CD4-positive, alpha-beta T cell (primary cell): ENCODE measurements at regions not wholly inside any gene's neighbourhood (a gene's known extent, or its start where the extent isn't known, plus 50 kb on each side); places are given as distances from the start of the nearest gene placed in this dataset.

Experiments used
- ATAC-seq: fragments of 200-7000 bp; cut with Tn5 transposase; one replicate; pipeline ENCODE4 v1.10.0; 2022; ENCODE audit warnings: mild to moderate bottlenecking; ENCODE audit not compliant: poor library complexity
- CTCF ChIA-PET: fragments of 350-600 bp; sonication (Branson Sonifier 250); formaldehyde crosslinking; loops from one replicate; lab custom pipeline; 2021; ENCODE audit warnings: antibody characterized with exemption, inconsistent platforms; lab: Charles Lee
- POLR2A ChIA-PET: fragments of 350-600 bp; sonication (Branson Sonifier 250); formaldehyde crosslinking; loops from one replicate; lab custom pipeline; 2021; ENCODE audit warnings: antibody characterized with exemption, inconsistent platforms; lab: Charles Lee
- DNase-seq, 14 experiments: peaks; one replicate each; pipeline ENCODE4 v3.0.0-alpha.2; 2013 to 2020; ENCODE audit warnings: mixed read lengths in 2 of 14
- H3K27ac ChIP-seq, 2 donors: one replicate each; pipeline versions ENCODE4 v1.5.1 to v1.7.0; 2013; ENCODE audit warnings: low read length in 2 of 2, low read depth in 1 of 2, mild to moderate bottlenecking in 1 of 2
- H3K27me3 ChIP-seq, 2 experiments: 1 replicate in 1 of 2; 2 replicates in 1 of 2; pipeline versions ENCODE4 v1.6.1 to v1.7.0; 2013; ENCODE audit warnings: low read length in 2 of 2, control low read depth in 1 of 2, mild to moderate bottlenecking in 1 of 2, moderate library complexity in 1 of 2; ENCODE audit not compliant: insufficient read depth in 2 of 2, control insufficient read depth in 1 of 2
- H3K36me3 ChIP-seq: one replicate; pipeline ENCODE4 v1.6.1; 2013; ENCODE audit warnings: low read length, control low read depth; ENCODE audit not compliant: insufficient read depth
- H3K4me1 ChIP-seq: one replicate; pipeline ENCODE4 v1.6.1; 2013; ENCODE audit warnings: low read length, control low read depth; ENCODE audit not compliant: insufficient read depth
- H3K4me3 ChIP-seq: one replicate; pipeline ENCODE4 v1.5.1; 2013; ENCODE audit warnings: mild to moderate bottlenecking, low read length, moderate library complexity
- H3K9me3 ChIP-seq, 2 experiments: 1 replicate in 1 of 2; 2 replicates in 1 of 2; pipeline versions ENCODE4 v1.6.1 to v1.7.0; 2013; ENCODE audit warnings: low read length in 2 of 2, mild to moderate bottlenecking in 2 of 2, control low read depth in 1 of 2, moderate library complexity in 1 of 2; ENCODE audit not compliant: control insufficient read depth in 1 of 2, insufficient read depth in 1 of 2
- H3K27ac Mint-ChIP-seq: one replicate; pipeline ENCODE4 v1.8.0; 2020; ENCODE audit warnings: mixed read lengths
- H3K27me3 Mint-ChIP-seq: one replicate; pipeline ENCODE4 v1.8.0; 2021; ENCODE audit warnings: mixed read lengths
- H3K36me3 Mint-ChIP-seq: one replicate; pipeline ENCODE4 v1.8.0; 2021; ENCODE audit warnings: low read depth, mixed read lengths
- H3K4me1 Mint-ChIP-seq: one replicate; pipeline ENCODE4 v1.8.0; 2021; ENCODE audit warnings: low read depth, mixed read lengths
- H3K4me3 Mint-ChIP-seq: one replicate; pipeline ENCODE4 v1.8.0; 2020; ENCODE audit warnings: mild to moderate bottlenecking, mixed read lengths
- H3K9me3 Mint-ChIP-seq: one replicate; pipeline ENCODE4 v1.8.0; 2020; ENCODE audit warnings: mixed read lengths
- intact Hi-C, 2 experiments: fragments of 100-400 bp; cut with DNase I in 1 of 2; cut with micrococcal nuclease in 1 of 2; formaldehyde crosslinking; loops; one replicate each; pipeline versions ENCODE4 v1.15.1 to v1.9.0; 2023 to 2025; cut with DNase I, micrococcal nuclease
- TF ChIP-seq, protein P1 (sequence below): fragments of 200-600 bp; IDR thresholded peaks from one replicate; pipeline ENCODE4 v1.8.0; 2022; ENCODE audit warnings: antibody characterized with exemption, mild to moderate bottlenecking

DNA sequence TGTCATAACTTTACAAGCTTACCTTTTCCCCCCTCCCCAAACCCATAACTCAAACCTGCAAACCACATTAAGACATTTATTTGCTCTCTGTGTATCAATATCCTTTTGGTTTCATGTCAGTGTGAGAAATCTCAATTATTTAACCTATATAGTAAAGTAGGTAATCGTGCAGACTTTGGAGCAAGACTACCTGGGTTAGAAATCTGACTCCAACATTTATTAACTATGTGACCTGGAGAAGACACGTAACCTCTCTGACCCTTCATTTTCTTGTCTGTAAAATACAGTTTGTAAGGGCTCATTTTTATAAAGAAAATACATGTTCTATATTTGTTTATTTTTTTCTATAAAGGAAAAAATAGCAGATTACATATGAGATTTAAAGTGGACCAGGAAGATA is 448.9 kb upstream of the MANEA start:
- Mint-ChIP-seq H3K4me1 (no peaks in the 10 kb centered on the region), H3K27me3 (no peaks in the 10 kb centered on the region), H3K36me3 (no peaks in the 10 kb centered on the region), H3K9me3 (no peaks in the 10 kb centered on the region), H3K4me3 (no peak overlapping the region), H3K27ac (no peak overlapping the region)
- no peaks in the 10 kb centered on the region for H3K27me3 ChIP-seq
- H3K27ac ChIP-seq = no peak overlapping the region
- H3K4me3 ChIP-seq = no peak overlapping the region
- no peaks in the 10 kb centered on the region for H3K36me3 ChIP-seq
- no peaks in the 10 kb centered on the region for H3K4me1 ChIP-seq
- CTCF ChIA-PET = no interaction called here
- DNase-seq (no peak), ATAC-seq (no peak)
- H3K9me3 ChIP-seq = no peaks in the 10 kb centered on the region
- POLR2A ChIA-PET = no interaction called here
- intact Hi-C loops = no loop called here
- TF ChIP-seq, protein P1, sequence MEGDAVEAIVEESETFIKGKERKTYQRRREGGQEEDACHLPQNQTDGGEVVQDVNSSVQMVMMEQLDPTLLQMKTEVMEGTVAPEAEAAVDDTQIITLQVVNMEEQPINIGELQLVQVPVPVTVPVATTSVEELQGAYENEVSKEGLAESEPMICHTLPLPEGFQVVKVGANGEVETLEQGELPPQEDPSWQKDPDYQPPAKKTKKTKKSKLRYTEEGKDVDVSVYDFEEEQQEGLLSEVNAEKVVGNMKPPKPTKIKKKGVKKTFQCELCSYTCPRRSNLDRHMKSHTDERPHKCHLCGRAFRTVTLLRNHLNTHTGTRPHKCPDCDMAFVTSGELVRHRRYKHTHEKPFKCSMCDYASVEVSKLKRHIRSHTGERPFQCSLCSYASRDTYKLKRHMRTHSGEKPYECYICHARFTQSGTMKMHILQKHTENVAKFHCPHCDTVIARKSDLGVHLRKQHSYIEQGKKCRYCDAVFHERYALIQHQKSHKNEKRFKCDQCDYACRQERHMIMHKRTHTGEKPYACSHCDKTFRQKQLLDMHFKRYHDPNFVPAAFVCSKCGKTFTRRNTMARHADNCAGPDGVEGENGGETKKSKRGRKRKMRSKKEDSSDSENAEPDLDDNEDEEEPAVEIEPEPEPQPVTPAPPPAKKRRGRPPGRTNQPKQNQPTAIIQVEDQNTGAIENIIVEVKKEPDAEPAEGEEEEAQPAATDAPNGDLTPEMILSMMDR = no peak

DNA sequence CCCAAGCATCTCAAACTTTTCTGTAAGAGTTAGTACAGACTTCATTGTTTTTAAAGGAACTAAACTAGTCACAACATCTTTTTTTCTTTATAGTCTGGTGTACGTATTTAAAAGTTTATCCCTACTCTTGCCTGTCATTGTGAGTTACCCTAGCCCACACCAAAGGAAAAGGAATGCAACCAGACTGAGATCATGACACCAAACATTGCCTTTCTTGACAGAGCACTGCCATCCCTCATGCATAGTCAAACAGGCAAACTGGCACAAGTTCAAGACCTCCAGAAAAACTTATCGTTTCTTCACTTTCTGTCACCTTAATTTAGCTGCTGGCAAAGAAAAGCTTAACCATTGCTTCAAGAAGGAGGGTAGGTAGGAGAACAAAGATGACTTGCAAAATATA is 448.4 kb upstream of the MANEA start:
- intact Hi-C loops = no loop called here
- Histone ChIP-seq H3K27ac (no peak overlapping the region), H3K4me3 (no peak overlapping the region), H3K27me3 (no peaks in the 10 kb centered on the region), H3K4me1 (no peaks in the 10 kb centered on the region), H3K36me3 (no peaks in the 10 kb centered on the region), H3K9me3 (no peaks in the 10 kb centered on the region)
- H3K4me1 Mint-ChIP-seq = no peaks in the 10 kb centered on the region
- ATAC-seq = no peak
- no peak overlapping the region for H3K27ac Mint-ChIP-seq
- no peaks in the 10 kb centered on the region for H3K27me3 Mint-ChIP-seq
- no peaks in the 10 kb centered on the region for H3K9me3 Mint-ChIP-seq
- POLR2A ChIA-PET = no interaction called here
- TF ChIP-seq, protein P1 = no peak
- no peak overlapping the region for H3K4me3 Mint-ChIP-seq
- DNase-seq = no peak
- H3K36me3 Mint-ChIP-seq = no peaks in the 10 kb centered on the region
- CTCF ChIA-PET = no interaction called here

DNA sequence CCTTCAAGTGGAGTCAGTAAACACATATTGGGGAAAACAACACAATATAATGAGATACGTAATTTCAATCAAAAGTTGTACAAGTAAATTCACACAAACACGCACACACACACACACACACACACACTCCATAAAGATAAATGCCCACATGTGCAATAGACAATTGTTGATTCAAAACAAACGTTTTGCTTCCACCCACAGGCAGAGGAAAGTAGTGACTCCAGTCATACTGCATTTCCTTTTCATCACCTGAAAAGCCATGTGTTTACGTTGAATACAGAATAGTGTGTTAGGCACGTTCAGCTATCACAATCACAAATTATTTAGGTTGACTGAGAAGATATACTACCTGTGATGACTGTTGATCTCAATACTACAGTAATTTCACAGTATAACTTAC is 443.8 kb upstream of the MANEA start:
- CTCF ChIA-PET = no interaction called here
- Histone ChIP-seq H3K36me3 (no peaks in the 10 kb centered on the region), H3K4me1 (no peaks in the 10 kb centered on the region), H3K4me3 (no peak overlapping the region), H3K27me3 (no peaks in the 10 kb centered on the region), H3K27ac (no peak overlapping the region), H3K9me3 (no peaks in the 10 kb centered on the region)
- Mint-ChIP-seq H3K36me3 (no peaks in the 10 kb centered on the region), H3K27ac (no peak overlapping the region), H3K9me3 (peaks cover 2% of the 10 kb centered on the region), H3K27me3 (no peaks in the 10 kb centered on the region), H3K4me1 (no peaks in the 10 kb centered on the region), H3K4me3 (no peak overlapping the region)
- no peak for ATAC-seq
- DNase-seq = no peak
- POLR2A ChIA-PET = no interaction called here
- TF ChIP-seq, protein P1 = no peak
- intact Hi-C loops = no loop called here
